ENCODE measurements at regions not wholly inside any gene's neighbourhood (a gene's known extent, or its start where the extent isn't known, plus 50 kb on each side); places are given as distances from the start of the nearest gene placed in this dataset.

DNA sequence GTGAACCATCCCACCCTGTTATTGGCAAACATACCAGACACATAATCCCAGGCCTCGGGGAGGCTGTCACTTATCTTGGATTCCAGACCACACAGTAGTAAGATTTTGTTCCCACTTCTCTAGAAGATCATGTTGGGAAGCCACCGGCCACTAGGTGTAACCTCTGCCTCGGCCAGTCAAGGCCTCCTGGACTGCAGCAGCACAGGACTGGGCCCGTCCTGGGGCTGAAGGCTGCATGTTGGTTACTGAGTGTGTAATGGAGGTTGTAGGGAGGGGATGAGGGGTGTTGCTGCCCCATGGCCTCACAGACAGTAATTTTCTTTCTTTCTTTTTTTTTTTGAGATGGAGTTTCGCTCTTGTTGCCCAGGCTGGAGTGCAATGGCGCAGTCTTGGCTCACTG, 92.4 kb upstream of the SYT13 start:
- TF ChIP-seq POLR2A (IDR thresholded peaks at IDR 0.05; ENCODE audit: low read depth, low read length) (no peak), CTCF (conservative IDR thresholded peaks at IDR 0.05; ENCODE audit: low read depth, low read length) (no peak), RFX5 (IDR thresholded peaks at IDR 0.05; ENCODE audit: low read depth, low read length) (no peak), CEBPB (IDR thresholded peaks at IDR 0.05; ENCODE audit: low read depth, low read length) (no peak), ELK1 (IDR thresholded peaks at IDR 0.05; ENCODE audit: borderline replicate concordance, low read depth, low read length) (no peak)

Data from IMR-90 (cell line).